GM21447 (cell line): ENCODE measurements at regions not wholly inside any gene's neighbourhood (a gene's known extent, or its start where the extent isn't known, plus 50 kb on each side); places are given as distances from the start of the nearest gene placed in this dataset.
A peak's percentile ranks its signal among the peaks of the same experiment; 100 is the strongest.

ENCODE experiments used
- ATAC-seq: cut with Tn5 transposase; IDR thresholded peaks from one replicate; pipeline ENCODE4 v1.9.1; 2021; ENCODE audit not compliant: unreplicated experiment

DNA sequence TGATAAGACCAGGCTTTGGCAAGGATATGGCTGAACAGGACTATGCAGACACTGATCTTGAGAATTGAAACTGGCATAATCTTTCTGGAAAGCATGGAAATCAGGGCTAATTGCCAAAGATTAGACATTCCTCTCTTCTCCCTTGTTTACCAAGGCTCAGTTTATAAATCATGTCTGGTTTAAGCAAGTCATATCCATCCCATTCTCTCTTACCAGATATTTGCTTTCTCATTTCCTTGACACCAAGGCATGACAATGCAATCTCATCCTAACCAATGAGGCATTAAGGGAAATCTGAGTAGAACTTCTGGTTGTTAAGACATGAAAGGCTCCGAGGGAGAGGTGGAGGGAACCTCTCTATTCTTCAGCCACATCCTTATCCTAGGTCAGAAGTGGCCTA is 110.3 kb upstream of the CEP85L start:
- ATAC-seq, result no peak

DNA sequence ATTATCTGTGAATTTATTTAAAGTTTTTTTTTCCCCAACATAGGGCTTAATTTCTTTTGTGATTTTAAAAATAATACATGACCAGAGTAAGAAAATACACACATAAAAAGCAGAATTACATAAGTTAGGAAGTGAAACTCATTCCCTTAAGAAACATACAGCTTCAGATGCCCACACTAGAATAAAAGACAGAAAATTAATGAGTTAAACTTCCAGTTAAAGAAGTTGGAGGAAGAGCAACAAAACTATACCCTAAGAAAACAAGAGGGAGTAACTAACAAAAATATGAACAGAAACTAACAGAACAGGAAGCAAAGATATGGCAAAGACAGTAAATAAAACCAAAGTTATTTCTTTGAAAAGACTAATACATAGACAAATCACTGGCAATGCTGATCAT is 107.6 kb upstream of the CEP85L start:
- no peak for ATAC-seq

DNA sequence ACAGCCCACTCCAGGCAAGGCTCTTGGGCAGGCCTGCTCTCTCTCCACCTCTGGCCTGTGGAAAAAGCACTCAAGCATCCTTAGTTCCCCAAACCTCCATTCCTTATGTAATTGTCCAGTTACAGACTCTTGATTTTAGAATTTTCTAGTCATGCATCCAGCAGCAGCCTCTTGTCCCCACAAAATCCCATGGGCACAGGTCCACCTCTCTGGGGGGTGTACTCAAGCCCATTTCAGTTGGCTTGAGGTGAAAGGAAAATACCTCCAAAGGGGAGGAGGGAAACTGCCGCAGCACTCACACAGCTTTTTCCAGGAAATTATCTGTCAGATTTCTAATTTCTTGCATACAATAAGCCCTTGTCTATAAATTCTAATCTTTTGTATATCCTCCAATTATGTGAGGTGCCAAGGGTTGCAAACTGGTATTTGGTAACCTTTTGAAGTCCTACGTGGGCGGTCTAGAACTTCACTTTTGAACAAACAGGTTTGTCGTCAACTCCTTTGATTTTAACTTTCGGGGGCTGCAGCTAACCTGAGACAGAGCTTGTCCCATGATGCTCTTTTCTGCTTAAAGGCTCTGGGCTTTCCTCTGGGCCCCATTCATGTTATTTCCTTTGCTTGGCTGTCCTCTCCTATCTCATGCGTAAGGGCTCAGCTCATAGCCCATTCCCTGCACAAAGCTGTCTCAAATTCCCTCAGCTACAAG is 104.7 kb upstream of the CEP85L start:
- no peak for ATAC-seq

DNA sequence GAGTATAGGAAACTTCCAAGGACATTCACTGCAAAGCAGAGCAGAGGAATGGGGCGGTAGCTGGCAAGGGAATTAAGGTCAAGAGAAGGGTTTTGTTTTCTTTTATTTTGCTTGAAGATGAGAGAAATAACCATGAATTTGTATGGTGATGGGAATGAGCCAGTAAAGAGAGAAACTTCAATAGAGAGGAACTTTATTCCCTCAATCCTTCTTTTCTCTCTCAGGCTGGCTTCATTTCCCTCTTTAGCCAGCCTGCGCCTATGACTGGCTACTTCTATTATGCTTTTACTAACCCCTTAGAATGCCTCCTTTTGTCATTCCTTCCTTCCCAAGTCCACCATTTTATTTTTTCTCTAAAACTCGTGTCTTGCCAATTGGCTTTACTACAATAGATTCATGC is 101.4 kb upstream of the CEP85L start:
- ATAC-seq, result no peak

DNA sequence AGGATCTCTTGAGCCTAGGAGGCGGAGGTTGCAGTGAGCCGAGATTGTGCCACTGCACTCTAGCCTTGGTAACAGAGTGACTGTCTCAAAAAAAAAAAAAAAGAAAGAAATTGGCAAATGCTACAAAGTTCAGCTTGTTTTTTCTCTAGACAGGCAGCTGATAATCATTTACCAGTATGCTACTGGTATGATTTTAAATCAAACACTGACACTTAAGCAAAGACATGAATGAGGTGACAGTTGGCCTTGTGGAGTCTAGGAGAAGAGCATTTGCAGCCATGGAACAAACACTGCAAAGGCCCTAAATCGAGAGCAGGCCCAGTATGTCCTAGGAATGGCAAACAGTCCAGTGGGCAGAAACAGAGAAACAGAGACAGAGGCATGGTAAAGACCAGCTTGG is 99.7 kb upstream of the CEP85L start:
- ATAC-seq, result no peak

DNA sequence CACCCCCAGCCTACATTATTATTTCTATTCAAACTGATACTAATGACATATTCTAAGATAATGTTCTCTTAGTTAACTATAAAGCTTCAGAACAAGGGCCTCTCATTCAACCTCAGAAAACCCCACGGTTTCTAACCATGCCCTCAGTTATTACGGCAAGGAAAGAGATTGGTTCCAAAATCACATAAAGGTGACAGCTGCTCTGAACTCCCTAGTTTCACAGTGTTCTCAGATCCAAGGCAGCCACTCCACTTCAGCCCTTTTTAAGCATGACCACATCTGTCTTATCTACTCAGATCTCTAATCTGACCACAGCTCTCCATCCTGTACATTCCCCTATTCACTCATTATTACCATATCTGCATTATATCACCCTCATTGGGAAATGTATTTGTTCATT is 98.8 kb upstream of the CEP85L start:
- ATAC-seq, result no peak

DNA sequence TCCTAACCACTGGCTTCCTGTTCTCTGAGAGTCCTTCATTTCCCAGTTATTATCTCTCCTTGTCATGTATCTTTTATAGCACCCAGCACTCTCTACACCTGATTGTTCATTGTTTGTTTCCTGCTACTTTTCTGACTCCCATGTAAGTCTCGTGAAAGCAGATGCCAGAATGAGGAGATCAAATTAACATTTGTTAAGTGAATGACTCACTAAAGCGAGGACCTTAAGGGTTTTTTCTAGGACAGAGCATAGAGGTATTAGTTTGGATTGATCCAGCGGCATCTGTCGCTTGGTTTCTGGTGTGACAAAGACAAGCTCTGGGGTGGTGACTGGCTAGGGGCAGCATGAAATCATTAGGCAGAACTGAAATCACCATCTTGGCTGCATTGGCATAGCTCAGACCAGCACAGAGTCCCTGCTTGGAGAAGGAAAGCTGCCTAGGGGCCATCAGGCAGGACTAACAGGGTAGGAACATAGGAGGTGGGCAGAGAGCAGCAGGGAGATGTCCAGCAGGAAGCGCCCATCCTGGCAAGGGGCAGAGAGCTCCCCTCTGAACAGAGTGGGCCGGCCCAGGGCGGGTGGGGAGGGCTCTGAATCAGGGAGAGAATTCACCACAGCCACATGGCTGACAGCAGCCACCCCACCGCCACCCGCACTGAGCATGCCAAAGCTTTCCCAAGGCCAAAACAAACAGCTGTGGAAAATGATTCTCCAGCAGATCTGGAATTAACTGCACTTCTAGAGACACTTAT is 97.1 kb upstream of the CEP85L start:
- ATAC-seq, result no peak

DNA sequence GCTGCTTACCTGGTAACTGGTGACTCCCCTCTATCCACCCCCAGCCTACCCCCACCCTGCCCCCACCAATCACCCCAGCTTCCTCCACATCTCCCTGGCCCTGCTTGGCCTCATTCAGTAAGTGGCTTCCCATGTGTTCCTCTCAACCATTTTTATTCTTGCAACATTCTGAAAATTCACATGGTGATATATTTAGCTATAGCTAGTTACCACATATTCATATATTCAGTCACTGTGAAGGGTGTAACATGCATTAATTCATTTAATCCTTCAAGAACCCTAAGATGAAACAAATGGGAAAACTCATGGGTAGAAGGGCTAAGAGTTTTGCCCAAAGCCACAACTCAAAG is 95.4 kb upstream of the CEP85L start:
- ATAC-seq, result no peak

DNA sequence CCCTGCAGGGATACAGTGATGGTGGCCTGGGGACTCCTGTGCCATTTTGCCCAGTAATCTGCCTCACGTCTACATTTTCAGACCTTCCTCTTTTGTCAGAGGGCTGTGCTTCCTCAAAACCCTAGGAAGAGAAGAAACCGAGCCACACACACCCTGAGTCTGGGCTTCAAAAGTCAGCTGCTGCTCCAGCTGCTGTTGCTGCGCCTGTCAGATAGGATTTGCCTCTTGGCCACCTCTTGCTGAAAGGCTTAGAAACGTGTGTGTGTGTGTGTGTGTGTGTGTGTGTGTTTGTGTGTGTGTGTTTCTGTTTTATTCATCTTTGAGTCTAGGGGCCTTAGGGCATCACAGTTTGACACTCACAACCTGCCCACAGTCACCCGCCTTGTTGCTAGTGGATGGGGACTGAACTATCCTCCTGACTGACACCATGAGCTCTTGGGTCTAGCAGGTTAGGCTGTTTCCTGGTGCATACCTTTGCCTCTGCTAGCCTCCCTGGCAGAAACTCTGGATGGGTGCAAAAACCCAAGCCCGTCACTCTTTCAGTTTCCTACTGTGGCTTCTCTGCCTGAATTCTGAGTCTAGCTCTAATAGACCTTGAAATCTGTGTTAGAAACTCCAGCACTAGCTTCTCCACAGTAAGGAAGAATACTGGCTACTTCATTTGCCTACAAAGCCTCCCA is 94.9 kb upstream of the CEP85L start:
- ATAC-seq, result no peak

DNA sequence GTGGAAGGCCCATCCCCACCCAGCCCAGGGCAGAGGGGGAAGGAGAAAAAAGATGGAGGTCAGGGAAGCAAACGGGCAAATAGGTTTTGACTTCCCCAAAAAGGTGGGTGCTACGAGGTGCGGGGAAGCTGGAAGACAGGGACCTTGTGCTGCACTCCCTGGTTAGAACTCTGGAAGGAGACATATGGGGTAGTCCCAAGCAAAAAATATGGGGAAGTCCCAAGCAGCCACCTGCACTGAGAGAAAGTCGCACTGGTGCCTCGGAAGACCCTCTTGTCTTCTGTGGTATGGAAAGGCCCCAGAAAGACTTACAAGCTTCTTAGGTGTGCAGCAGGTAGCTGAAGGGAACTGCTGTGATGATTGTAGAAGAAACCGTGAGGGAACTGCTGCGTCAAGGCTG is 93.8 kb upstream of the CEP85L start:
- no peak for ATAC-seq

DNA sequence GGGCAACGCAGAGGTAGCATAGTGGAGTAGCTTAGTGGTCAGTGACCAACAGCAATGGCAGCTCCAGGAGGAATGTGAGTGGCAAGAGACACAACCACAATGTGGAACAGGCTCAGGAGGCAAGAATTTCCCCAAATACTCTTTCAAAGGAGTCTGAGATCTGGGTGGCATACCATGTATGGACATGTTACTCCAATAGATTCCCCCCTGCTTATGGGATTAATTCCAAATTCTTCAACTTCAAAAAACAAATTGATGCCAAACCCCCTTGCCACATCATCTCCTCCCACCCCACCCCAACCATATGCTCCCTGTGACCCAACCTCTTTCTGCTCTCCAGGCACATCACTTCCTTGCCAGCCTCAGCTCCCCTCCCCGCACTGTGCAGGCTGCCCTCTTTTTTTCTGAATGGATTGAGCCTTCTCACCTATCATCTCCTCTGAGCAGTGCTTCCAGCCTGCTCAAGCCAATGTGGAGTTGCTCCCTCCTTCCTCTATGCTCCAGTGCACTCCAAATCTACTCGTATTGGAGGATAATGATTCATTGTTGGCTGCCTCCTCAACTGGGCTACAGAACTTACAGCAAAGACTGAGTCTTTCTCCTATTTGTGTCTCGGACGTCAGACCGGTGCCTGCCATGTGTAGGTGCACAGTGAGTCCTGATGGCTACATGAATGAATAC is 93.0 kb upstream of the CEP85L start:
- no peak for ATAC-seq

DNA sequence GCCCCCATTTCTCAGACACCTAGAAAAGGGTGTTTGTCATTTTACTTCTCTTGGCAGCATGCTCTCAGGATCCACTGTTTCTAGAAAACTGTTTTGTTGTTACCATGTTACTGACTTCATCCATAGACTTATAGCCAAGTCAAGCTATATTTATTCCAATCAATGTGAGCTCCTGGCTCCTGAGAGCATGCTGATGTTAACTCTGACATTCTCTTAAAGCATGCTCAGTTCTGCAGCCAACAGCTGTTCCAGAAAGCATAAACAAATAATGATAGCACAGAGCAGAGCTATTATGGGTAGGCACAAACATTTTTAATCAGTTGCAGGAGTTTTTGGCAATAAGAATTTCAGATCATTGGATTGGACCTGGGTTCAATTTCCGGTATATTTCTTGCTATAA is 92.4 kb upstream of the CEP85L start:
- no peak for ATAC-seq

DNA sequence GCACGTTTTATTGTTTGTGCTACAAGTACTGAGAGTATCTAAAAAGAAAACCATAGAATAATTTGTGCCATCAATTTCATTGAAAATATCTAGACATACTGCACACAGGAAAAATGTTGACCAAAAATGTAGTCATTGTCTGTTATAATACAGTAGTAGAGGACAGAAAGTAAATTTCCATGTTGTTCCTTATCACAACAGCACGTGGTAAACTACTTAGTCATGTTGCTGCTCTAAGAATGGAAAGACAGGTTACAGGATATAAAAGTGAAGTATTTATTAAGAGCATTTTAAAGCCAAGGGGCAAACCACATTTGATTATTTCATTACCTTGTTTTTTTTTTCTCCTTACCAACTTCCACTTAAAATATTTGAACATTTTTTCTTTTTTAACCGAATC is 89.0 kb upstream of the CEP85L start:
- no peak for ATAC-seq

DNA sequence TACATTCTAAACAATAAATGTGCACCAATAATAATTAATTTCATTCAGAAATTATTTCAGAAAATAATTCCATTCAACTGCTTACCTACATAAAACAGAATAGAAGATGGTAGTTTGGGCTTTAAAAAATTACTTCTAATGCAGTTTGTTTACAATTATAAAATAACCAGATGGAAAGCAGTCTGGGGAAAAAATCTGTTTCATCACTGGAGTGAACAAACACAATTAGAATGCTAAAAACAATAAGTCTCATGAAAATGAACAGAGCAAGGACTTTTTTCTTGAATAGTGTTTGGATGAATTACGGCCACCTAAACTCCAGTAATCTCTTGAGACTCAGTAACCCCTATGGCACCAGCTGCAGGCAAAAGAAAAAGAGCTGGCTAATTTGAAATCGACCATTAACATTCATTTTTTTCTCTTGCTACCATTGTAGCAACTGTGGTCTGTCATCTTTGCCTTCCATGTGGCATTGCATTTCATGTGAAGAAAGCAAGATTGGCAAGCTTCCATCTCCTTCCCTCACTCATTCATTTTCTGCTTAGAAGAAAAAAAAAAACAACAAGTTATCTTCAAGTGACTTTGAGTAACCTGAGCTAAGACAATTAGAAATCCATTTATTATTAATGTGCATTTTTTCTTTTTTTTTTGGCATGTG is 88.4 kb upstream of the CEP85L start:
- ATAC-seq, result no peak

DNA sequence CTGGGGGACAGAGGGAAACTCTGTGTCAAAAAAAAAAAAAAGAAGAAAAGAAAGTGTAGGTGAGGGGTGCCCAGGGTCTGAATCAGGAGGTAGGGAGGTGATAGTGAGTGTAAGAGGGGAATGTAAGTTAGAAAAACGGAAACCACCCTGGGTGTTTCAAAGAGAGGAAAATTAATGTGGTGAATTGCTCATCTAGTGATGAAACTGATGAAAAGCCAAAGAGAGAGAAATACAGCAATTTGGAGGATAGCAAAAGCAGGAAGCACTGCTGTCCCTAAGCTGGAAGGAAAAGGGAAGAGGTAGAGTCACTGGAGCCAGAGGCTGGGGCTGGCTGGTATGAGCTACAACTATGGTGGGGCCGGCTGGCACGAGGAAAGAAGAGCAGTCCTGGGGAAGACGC is 85.0 kb upstream of the CEP85L start:
- ATAC-seq, result no peak

DNA sequence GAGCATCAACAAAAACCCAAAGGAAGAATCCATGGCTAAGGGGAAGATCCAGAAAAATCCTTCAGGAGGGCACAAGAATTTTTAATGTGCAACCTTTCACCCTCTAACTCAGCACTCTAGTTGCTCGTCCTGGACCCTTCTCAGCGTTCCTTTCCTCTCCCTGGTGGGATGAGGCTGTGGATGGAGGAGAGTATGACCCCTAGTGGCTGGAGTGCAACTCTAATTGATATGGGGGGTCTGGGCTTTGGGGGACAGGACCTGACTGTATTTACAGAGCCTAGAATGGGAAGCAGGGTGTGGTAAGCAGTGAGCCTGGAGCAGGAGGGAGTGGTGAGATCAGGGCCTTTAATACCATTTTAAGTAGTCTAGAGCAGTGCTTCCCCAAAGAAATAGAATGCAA is 83.9 kb upstream of the CEP85L start:
- ATAC-seq, result peak; percentile 59

DNA sequence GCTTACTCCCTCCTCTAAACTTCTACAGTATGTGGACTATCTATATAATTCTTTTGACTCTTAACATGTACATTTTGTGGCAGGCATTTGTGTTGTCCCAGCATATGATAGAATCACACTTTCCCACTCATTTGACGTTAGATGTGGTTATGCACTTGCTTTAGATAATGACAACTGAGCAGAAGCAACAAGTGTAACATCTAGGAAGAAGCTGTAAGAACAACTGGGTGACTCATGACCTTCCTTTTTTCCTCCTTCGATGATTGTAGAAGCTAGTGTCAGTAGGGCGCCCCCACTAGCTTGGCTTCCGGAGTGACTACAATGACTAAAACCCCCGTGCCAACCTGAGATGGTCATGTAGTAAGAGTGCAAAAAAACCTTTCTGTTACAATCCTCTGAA is 74.6 kb upstream of the CEP85L start:
- ATAC-seq, result no peak

DNA sequence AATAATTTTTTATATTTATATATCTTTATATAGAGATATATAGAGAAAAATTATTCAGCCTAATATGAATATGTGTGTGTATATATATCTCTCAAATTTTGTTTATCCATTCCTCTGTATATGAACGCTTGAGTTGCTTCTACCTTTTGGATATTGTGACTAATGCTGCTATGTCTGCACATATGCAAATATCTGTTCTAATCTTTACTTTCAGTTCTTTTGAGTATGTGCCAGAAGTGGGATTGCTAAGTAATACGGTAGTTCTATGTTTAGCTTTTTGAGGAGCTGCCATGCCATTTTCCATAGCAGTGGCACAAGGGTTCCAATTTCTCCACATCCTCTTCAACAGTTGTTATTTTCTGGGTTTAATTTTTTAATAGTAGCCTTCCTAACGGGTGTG is 72.8 kb upstream of the CEP85L start:
- peak; percentile 91 for ATAC-seq

DNA sequence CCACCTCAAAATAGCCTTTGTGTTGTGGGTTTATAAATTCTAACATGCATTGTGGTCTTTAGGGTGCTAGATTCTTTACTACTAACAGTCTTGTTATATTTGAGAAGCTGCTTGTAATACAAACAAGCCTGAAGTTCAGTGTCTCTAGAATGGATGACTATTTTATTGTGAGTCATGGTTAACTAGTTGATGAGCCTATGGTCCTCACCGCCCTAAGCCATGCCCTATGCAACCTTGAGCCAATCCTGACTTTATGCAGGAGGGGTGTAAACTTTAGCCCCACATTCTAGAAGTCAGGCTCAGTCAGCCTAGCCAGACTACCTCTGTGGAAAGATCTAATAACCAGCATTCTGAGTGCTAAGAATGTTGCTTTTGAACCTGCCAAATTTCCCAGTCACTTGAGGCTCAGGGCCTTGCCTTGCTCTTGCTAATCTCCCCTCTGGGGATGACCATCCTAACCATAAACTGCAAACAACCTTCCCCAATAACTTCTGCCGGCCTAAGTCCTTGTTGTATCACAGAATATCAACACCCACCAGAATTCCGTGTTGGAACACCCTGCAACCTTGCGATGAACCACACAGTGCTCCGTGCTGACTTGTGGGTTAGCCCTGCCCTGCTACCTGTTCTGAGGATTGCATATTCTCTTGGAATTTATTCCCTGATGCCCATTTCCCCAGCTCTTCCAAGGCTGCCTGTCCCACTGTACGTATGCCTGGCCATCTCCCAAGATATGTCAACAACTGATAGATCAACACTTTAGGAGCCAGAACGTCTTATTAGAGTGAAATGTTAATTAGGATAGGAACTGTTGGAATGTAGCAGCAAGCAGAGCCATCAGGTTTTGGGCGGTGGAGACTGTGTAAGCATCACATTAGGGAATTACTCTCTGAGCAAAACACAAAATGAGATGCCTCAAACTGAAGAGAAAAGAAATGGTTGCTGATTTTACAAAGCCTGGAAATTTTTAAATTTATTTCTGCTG is 71.7 kb upstream of the CEP85L start:
- no peak for ATAC-seq

DNA sequence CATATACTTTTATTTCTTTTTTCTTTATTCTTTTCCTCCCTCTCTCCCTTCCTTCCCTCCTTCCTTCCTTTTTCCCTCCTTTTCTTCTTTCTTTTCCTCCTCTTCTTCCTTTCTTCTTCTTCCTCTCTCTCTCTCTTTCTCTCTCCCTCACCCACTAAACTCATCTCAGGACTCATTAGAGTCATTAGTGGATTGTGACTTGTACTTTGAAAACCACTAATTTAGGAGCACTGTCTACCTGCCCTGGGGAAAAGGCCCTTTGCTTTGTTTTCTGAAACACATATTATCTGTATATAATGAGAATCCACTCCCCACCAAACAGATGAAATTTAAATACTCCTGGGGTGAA is 68.7 kb upstream of the CEP85L start:
- no peak for ATAC-seq
